SJCRH30 (cell line): ENCODE measurements at regions not wholly inside any gene's neighbourhood (a gene's known extent, or its start where the extent isn't known, plus 50 kb on each side); places are given as distances from the start of the nearest gene placed in this dataset.

Experiments
- DNase-seq, 2 experiments: peaks; one replicate each; pipeline ENCODE4 v3.0.0-alpha.2; 2015 to 2020
- H3K27ac ChIP-seq: fragments of 250-450 bp; sonication (Bioruptor Pico); 2 replicates; pipeline ENCODE4 v1.5.1; 2020; ENCODE audit warnings: mild to moderate bottlenecking, moderate library complexity
- H3K27me3 ChIP-seq: fragments of 250-450 bp; sonication (Bioruptor Pico); 2 replicates; pipeline ENCODE4 v1.5.1; 2020; ENCODE audit warnings: mild to moderate bottlenecking, moderate library complexity
- H3K36me3 ChIP-seq: fragments of 250-450 bp; sonication (Bioruptor Pico); 2 replicates; pipeline ENCODE4 v1.5.1; 2020; ENCODE audit warnings: mild to moderate bottlenecking, moderate library complexity
- H3K4me1 ChIP-seq: fragments of 250-450 bp; sonication (Bioruptor Pico); 2 replicates; pipeline ENCODE4 v1.5.1; 2020; ENCODE audit warnings: mild to moderate bottlenecking, moderate library complexity
- H3K4me3 ChIP-seq: fragments of 250-450 bp; sonication (Bioruptor Pico); 2 replicates; pipeline ENCODE4 v1.5.1; 2020; ENCODE audit warnings: mild to moderate bottlenecking, moderate library complexity
- H3K9me3 ChIP-seq: fragments of 250-450 bp; sonication (Bioruptor Pico); replicated peaks from 2 replicates; pipeline ENCODE4 v1.5.1; 2020; ENCODE audit warnings: mild to moderate bottlenecking, moderate library complexity

- no peak for DNase-seq
- H3K27me3 ChIP-seq, result no peaks in the 10 kb centered on the region
- H3K4me3 ChIP-seq, result no peak overlapping the region
Observed at GRCh38 chr11:21820176-21820575, 372.7 kb upstream of the ANO5 start.

GRCh38 chr11:21825127-21825526 is 367.8 kb upstream of the ANO5 start:
- no peaks in the 10 kb centered on the region for H3K9me3 ChIP-seq
- H3K36me3 ChIP-seq, result no peaks in the 10 kb centered on the region
- H3K4me1 ChIP-seq, result peaks cover 8% of the 10 kb centered on the region; the same call in 1 of the 2 replicates
- DNase-seq, result no peak
- H3K27ac ChIP-seq, result no peak overlapping the region
- no peak overlapping the region for H3K4me3 ChIP-seq
- no peaks in the 10 kb centered on the region for H3K27me3 ChIP-seq

More at GRCh38 chr11:21820176-21820575, 372.7 kb upstream of the ANO5 start:
- Histone ChIP-seq H3K27ac (no peak overlapping the region), H3K4me1 (peaks cover 6% of the 10 kb centered on the region), H3K9me3 (no peaks in the 10 kb centered on the region), H3K36me3 (no peaks in the 10 kb centered on the region)

- Histone ChIP-seq H3K27ac (no peak overlapping the region), H3K4me3 (no peak overlapping the region), H3K9me3 (no peaks in the 10 kb centered on the region), H3K27me3 (no peaks in the 10 kb centered on the region), H3K4me1 (no peaks in the 10 kb centered on the region), H3K36me3 (no peaks in the 10 kb centered on the region)
- no peak for DNase-seq
Observed at GRCh38 chr11:21838427-21838826, 354.5 kb upstream of the ANO5 start.

GRCh38 chr11:21839796-21840195 is 353.1 kb upstream of the ANO5 start:
- Histone ChIP-seq H3K4me1 (no peaks in the 10 kb centered on the region), H3K27me3 (no peaks in the 10 kb centered on the region), H3K4me3 (no peak overlapping the region), H3K9me3 (no peaks in the 10 kb centered on the region), H3K36me3 (no peaks in the 10 kb centered on the region), H3K27ac (no peak overlapping the region)
- no peak for DNase-seq

GRCh38 chr11:21861314-21861713 is 331.6 kb upstream of the ANO5 start:
- Histone ChIP-seq H3K27me3 (no peaks in the 10 kb centered on the region), H3K4me1 (no peaks in the 10 kb centered on the region), H3K9me3 (no peaks in the 10 kb centered on the region), H3K4me3 (no peak overlapping the region), H3K27ac (no peak overlapping the region), H3K36me3 (no peaks in the 10 kb centered on the region)
- DNase-seq, result no peak

DNA sequence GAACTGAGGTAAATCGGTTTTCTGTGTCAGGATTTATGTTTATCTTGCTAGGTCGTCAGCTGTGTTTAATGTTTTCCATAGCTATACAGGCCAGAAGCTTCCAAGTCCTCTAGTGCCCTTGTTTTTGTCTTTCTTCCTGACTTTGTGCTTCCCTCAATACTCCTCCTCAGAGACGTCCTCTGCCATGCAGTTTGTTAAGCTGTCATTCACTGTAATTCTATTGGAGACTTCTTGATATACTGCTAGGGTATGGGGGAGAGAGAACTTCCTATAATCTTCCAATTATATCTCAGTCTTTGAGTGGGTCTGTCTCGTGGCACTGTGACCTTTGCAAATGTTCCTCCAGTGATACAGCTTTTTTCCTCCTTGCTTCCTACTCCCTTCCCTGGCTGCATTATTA is 327.3 kb upstream of the ANO5 start:
- Histone ChIP-seq H3K36me3 (no peaks in the 10 kb centered on the region), H3K27ac (no peak overlapping the region), H3K4me3 (no peak overlapping the region), H3K27me3 (no peaks in the 10 kb centered on the region), H3K9me3 (no peaks in the 10 kb centered on the region), H3K4me1 (peaks cover 3% of the 10 kb centered on the region; the same call in 1 of the 2 replicates)
- no peak for DNase-seq

DNA sequence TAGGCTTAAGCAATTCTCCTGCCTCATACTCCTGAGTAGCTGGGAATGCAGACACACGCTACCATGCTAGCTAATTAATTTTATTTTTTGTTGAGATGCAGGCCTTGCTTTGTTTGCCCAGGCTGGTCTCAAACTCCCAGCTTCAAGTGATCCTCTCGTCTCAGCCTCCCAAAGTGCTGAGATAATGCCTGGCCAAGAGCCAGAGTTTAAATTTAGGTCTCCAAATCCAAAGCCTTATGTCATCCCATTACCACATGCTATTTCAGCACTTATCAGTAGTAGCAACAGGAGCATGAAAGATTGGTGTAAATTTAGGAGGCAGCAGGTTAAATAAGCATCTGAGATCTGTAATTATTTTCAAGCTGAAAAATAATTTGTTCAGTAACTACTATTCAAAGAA is 326.1 kb upstream of the ANO5 start:
- H3K9me3 ChIP-seq, result no peaks in the 10 kb centered on the region
- peaks cover 3% of the 10 kb centered on the region; the same call in 1 of the 2 replicates for H3K4me1 ChIP-seq
- peak; percentile 30 to 60 for DNase-seq
- H3K27me3 ChIP-seq, result no peaks in the 10 kb centered on the region
- no peaks in the 10 kb centered on the region for H3K36me3 ChIP-seq
- no peak overlapping the region for H3K4me3 ChIP-seq
- H3K27ac ChIP-seq, result no peak overlapping the region

DNA sequence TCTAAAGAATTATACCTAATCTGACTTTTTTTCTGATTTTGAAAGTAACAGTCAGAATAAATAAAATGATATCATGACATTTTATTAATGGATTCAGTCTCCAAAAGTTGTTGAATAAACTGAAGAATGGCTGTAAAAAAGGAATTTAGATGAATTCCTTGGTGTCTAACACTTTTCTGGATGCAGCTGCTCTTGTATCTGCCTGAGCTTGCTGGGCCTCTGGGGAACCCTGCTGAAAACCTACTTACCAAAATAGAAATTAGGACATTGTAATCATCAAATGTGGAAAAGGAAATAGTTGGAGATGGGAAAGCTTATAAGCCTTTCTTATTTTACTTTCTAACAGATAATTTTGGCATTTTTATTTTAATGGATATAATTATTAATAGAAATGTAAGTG is 315.7 kb upstream of the ANO5 start:
- DNase-seq, result peak; percentile 47 to 56
- H3K4me1 ChIP-seq, result peaks cover 9% of the 10 kb centered on the region
- peaks cover 10% of the 10 kb centered on the region for H3K9me3 ChIP-seq
- no peaks in the 10 kb centered on the region for H3K27me3 ChIP-seq
- H3K4me3 ChIP-seq, result no peak overlapping the region
- H3K27ac ChIP-seq, result peak overlapping the region; percentile 33
- no peaks in the 10 kb centered on the region for H3K36me3 ChIP-seq

GRCh38 chr11:21883354-21883753 is 309.5 kb upstream of the ANO5 start:
- Histone ChIP-seq H3K4me1 (peaks cover 4% of the 10 kb centered on the region), H3K9me3 (peaks cover 11% of the 10 kb centered on the region), H3K36me3 (no peaks in the 10 kb centered on the region), H3K4me3 (no peak overlapping the region), H3K27ac (no peak overlapping the region), H3K27me3 (no peaks in the 10 kb centered on the region)
- DNase-seq, result no peak

GRCh38 chr11:21888814-21889213 is 304.1 kb upstream of the ANO5 start:
- Histone ChIP-seq H3K4me3 (no peak overlapping the region), H3K27ac (no peak overlapping the region), H3K4me1 (peaks cover 24% of the 10 kb centered on the region), H3K36me3 (no peaks in the 10 kb centered on the region), H3K27me3 (no peaks in the 10 kb centered on the region), H3K9me3 (peaks cover 3% of the 10 kb centered on the region; the same call in 1 of the 2 replicates)
- DNase-seq, result peak in 1 of 2 experiments; percentile 30

GRCh38 chr11:21892736-21893564 is 299.9 kb upstream of the ANO5 start:
- Histone ChIP-seq H3K4me3 (no peak overlapping the region), H3K9me3 (no peaks in the 10 kb centered on the region; the same call in 1 of the 2 replicates), H3K27ac (peak overlapping the region; percentile 99), H3K27me3 (no peaks in the 10 kb centered on the region), H3K36me3 (no peaks in the 10 kb centered on the region), H3K4me1 (peaks cover 64% of the 10 kb centered on the region)
- no peak for DNase-seq

- Histone ChIP-seq H3K36me3 (no peaks in the 10 kb centered on the region), H3K27ac (peak overlapping the region; percentile 99), H3K9me3 (no peaks in the 10 kb centered on the region; the same call in 1 of the 2 replicates), H3K27me3 (no peaks in the 10 kb centered on the region), H3K4me3 (no peak overlapping the region), H3K4me1 (peaks cover 62% of the 10 kb centered on the region)
- peak in 1 of 2 experiments; percentile 25 for DNase-seq
Observed at GRCh38 chr11:21893565-21893867, 299.4 kb upstream of the ANO5 start.

DNA sequence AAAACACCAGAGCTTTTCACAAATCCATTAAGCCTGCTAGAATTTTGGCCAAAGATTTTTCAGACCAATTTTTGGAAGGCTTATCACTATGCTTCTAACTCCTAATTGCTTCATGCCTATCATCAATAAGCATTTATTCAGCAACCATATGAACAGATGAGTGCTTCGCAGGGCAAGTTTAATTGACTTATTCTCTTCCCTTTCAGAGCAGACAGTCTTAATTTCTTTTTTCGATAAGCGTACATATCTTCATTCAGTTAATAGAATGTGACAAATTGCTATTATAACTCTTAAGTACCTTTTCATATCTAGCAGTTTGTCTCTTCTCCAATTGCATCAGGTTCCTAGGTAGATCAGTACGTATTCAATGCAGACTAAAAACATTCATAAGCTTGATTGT is 298.4 kb upstream of the ANO5 start:
- H3K4me3 ChIP-seq, result no peak overlapping the region
- no peak for DNase-seq
- H3K9me3 ChIP-seq, result no peaks in the 10 kb centered on the region; the same call in 1 of the 2 replicates
- H3K4me1 ChIP-seq, result peaks cover 54% of the 10 kb centered on the region
- no peaks in the 10 kb centered on the region for H3K27me3 ChIP-seq
- H3K36me3 ChIP-seq, result no peaks in the 10 kb centered on the region
- H3K27ac ChIP-seq, result peak overlapping the region; percentile 99

DNA sequence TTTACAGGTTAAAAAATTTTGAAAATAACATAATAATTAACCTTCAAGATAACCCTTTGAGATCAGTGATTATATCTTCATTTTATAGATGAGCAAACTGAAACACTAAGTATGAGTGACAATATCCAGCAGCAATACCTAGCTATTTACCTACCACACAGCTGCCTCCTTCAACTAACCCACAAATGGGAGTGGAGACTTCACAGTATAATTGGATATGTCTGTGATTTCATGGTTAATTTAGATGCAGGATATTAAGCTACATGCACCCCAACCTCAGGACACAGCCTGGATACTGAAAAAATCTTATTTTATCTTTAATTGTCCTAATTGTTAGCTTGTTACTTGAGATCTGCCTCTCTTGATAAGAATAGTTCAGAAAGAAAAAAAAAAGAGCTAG is 297.2 kb upstream of the ANO5 start:
- no peaks in the 10 kb centered on the region for H3K27me3 ChIP-seq
- peak; percentile 81 to 96 for DNase-seq
- no peaks in the 10 kb centered on the region; the same call in 1 of the 2 replicates for H3K9me3 ChIP-seq
- H3K36me3 ChIP-seq, result no peaks in the 10 kb centered on the region
- H3K27ac ChIP-seq, result peak overlapping the region; percentile 99
- peaks cover 54% of the 10 kb centered on the region for H3K4me1 ChIP-seq
- H3K4me3 ChIP-seq, result no peak overlapping the region

DNA sequence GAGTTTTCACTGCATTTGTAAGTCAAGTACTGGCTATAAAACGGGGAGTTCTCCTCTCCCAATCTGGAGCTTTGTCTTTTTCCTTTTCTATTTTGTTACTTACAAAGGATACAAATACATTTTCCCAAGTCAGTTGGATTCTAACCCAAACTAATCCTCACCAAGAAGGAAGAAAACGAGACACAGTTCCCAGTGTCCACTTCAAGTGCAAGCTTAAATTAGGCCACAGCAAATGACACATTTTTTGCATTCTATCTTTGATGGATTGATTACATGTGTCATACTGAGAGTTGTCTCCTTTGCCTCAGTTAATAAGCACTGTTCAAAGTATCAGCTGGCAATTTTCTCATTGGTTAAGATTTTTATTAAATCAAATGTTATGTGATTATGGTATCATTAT is 296.7 kb upstream of the ANO5 start:
- peak; percentile 58 to 85 for DNase-seq
- Histone ChIP-seq H3K27ac (peak overlapping the region; percentile 99), H3K27me3 (no peaks in the 10 kb centered on the region), H3K4me3 (no peak overlapping the region), H3K9me3 (no peaks in the 10 kb centered on the region; the same call in 1 of the 2 replicates), H3K4me1 (peaks cover 54% of the 10 kb centered on the region), H3K36me3 (no peaks in the 10 kb centered on the region)
